Stimulated activated CD8-positive, alpha-beta memory T cell treated with anti-CD3 and anti-CD28 coated beads, Interleukin-15, amount 100 ng/mL, for 48 hours (primary cell): ENCODE measurements at regions not wholly inside any gene's neighbourhood (a gene's known extent, or its start where the extent isn't known, plus 50 kb on each side); places are given as distances from the start of the nearest gene placed in this dataset.
"Not testable (repeated sequence)": the region's sequence is repeated elsewhere in the genome, so short reads cannot be mapped to it uniquely, and the experiment has no call there.

Experiments used
- DNase-seq, 2 donors: peaks; one replicate each; pipeline ENCODE4 v3.0.0-alpha.2; 2020; ENCODE audit warnings: low read depth in 2 of 2

GRCh38 chrX:39791691-39792090 lies 306.1 kb downstream of the BCOR start:
- DNase-seq = no peak

GRCh38 chrX:39795605-39796004 lies 302.2 kb downstream of the BCOR start:
- no peak for DNase-seq

- no peak for DNase-seq
These were observed 300.9 kb downstream of the BCOR start for GRCh38 chrX:39796856-39797255.

- not testable (repeated sequence) for DNase-seq
These were observed 299.3 kb downstream of the BCOR start for GRCh38 chrX:39798488-39798887.

GRCh38 chrX:39802354-39802753 lies 295.4 kb downstream of the BCOR start:
- DNase-seq = no peak

GRCh38 chrX:39802908-39803307 lies 294.9 kb downstream of the BCOR start:
- no peak for DNase-seq

GRCh38 chrX:39805022-39805421 lies 292.7 kb downstream of the BCOR start:
- no peak for DNase-seq

- no peak for DNase-seq
These were observed 291.9 kb downstream of the BCOR start for GRCh38 chrX:39805825-39806224.

GRCh38 chrX:39808471-39808917 lies 289.3 kb downstream of the BCOR start:
- no peak for DNase-seq

GRCh38 chrX:39809331-39809730 lies 288.4 kb downstream of the BCOR start:
- DNase-seq = no peak

- DNase-seq = no peak
These were observed 286.9 kb downstream of the BCOR start for GRCh38 chrX:39810901-39811300.

- DNase-seq = no peak
These were observed 286.4 kb downstream of the BCOR start for GRCh38 chrX:39811376-39811775.

GRCh38 chrX:39813631-39814277 lies 284.0 kb downstream of the BCOR start:
- DNase-seq = no peak

- no peak for DNase-seq
These were observed 283.4 kb downstream of the BCOR start for GRCh38 chrX:39814391-39814790.

GRCh38 chrX:39815631-39816030 lies 282.1 kb downstream of the BCOR start:
- peak in 1 of 2 donors; percentile 6 for DNase-seq

GRCh38 chrX:39816871-39817731 lies 280.7 kb downstream of the BCOR start:
- DNase-seq = no peak

GRCh38 chrX:39817754-39818470 lies 279.8 kb downstream of the BCOR start:
- DNase-seq = no peak

GRCh38 chrX:39818750-39819149 lies 279.0 kb downstream of the BCOR start:
- DNase-seq = no peak

GRCh38 chrX:39819921-39820849 lies 277.6 kb downstream of the BCOR start:
- no peak for DNase-seq

GRCh38 chrX:39820938-39821708 lies 276.6 kb downstream of the BCOR start:
- DNase-seq = no peak

- no peak for DNase-seq
These were observed 276.1 kb downstream of the BCOR start for GRCh38 chrX:39821709-39822095.
